ENCODE measurements at regions not wholly inside any gene's neighbourhood (a gene's known extent, or its start where the extent isn't known, plus 50 kb on each side); places are given as distances from the start of the nearest gene placed in this dataset.

- TF ChIP-seq PRDM15 (CRISPR knock-in tag; IDR thresholded peaks at IDR 0.05) (no peak), TEAD4 (CRISPR knock-in tag; IDR thresholded peaks at IDR 0.05) (no peak), CTCF (IDR thresholded peaks at IDR 0.05) (no peak), ARID4B (CRISPR knock-in tag; IDR thresholded peaks at IDR 0.05; ENCODE audit: borderline replicate concordance) (no peak), ZNF416 (CRISPR knock-in tag; IDR thresholded peaks at IDR 0.05) (no peak)
Measured at GRCh38 chr13:97120976-97121375, 101.2 kb upstream of the MBNL2 start (continued).

GRCh38 chr13:97121894-97122293 lies 100.2 kb upstream of the MBNL2 start:
- no peaks in the 10 kb centered on the region for H3K36me3 Mint-ChIP-seq
- CTCF ChIA-PET = no interaction called here
- H3K4me1 Mint-ChIP-seq = peaks cover 33% of the 10 kb centered on the region

More at GRCh38 chr13:97121894-97122293, 100.2 kb upstream of the MBNL2 start:
- DNase-seq (ENCODE audit: low spot score) = no peak
- H3K9me3 Mint-ChIP-seq = peaks cover 9% of the 10 kb centered on the region; the same call in 1 of the 2 replicates
- no peak for ATAC-seq
- POLR2A ChIA-PET = no interaction called here
- H3K27me3 Mint-ChIP-seq (ENCODE audit: low read depth) = peaks cover 4% of the 10 kb centered on the region; the same call in 1 of the 2 replicates
- TF ChIP-seq, protein P1, sequence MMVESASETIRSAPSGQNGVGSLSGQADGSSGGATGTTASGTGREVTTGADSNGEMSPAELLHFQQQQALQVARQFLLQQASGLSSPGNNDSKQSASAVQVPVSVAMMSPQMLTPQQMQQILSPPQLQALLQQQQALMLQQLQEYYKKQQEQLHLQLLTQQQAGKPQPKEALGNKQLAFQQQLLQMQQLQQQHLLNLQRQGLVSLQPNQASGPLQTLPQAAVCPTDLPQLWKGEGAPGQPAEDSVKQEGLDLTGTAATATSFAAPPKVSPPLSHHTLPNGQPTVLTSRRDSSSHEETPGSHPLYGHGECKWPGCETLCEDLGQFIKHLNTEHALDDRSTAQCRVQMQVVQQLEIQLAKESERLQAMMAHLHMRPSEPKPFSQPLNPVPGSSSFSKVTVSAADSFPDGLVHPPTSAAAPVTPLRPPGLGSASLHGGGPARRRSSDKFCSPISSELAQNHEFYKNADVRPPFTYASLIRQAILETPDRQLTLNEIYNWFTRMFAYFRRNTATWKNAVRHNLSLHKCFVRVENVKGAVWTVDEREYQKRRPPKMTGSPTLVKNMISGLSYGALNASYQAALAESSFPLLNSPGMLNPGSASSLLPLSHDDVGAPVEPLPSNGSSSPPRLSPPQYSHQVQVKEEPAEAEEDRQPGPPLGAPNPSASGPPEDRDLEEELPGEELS (CRISPR knock-in tag; IDR thresholded peaks at IDR 0.05) = no peak
- TF ChIP-seq ZNF138 (CRISPR knock-in tag; conservative IDR thresholded peaks at IDR 0.05) (no peak), CREM (CRISPR knock-in tag; IDR thresholded peaks at IDR 0.05) (no peak), MAX (CRISPR knock-in tag; IDR thresholded peaks at IDR 0.05) (no peak), ERG (CRISPR knock-in tag; IDR thresholded peaks at IDR 0.05) (no peak), ATF3 (CRISPR knock-in tag; conservative IDR thresholded peaks at IDR 0.05) (no peak), KAT7 (CRISPR knock-in tag; IDR thresholded peaks at IDR 0.05; ENCODE audit: borderline replicate concordance) (no peak), ZNF121 (CRISPR knock-in tag; IDR thresholded peaks at IDR 0.05) (no peak)
- TF ChIP-seq, protein P2, sequence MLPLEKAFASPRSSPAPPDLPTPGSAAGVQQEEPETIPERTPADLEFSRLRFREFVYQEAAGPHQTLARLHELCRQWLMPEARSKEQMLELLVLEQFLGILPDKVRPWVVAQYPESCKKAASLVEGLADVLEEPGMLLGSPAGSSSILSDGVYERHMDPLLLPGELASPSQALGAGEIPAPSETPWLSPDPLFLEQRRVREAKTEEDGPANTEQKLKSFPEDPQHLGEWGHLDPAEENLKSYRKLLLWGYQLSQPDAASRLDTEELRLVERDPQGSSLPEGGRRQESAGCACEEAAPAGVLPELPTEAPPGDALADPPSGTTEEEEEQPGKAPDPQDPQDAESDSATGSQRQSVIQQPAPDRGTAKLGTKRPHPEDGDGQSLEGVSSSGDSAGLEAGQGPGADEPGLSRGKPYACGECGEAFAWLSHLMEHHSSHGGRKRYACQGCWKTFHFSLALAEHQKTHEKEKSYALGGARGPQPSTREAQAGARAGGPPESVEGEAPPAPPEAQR (CRISPR knock-in tag; IDR thresholded peaks at IDR 0.05) = no peak
- TF ChIP-seq, protein P3, sequence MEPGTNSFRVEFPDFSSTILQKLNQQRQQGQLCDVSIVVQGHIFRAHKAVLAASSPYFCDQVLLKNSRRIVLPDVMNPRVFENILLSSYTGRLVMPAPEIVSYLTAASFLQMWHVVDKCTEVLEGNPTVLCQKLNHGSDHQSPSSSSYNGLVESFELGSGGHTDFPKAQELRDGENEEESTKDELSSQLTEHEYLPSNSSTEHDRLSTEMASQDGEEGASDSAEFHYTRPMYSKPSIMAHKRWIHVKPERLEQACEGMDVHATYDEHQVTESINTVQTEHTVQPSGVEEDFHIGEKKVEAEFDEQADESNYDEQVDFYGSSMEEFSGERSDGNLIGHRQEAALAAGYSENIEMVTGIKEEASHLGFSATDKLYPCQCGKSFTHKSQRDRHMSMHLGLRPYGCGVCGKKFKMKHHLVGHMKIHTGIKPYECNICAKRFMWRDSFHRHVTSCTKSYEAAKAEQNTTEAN (CRISPR knock-in tag; IDR thresholded peaks at IDR 0.05) = no peak
- H3K4me3 Mint-ChIP-seq = no peak overlapping the region
- no peak overlapping the region for H3K27ac Mint-ChIP-seq

Measured in WTC11 (cell line).